Stimulated activated CD8-positive, alpha-beta memory T cell treated with anti-CD3 and anti-CD28 coated beads, Interleukin-2, amount 100 ng/mL, for 1 hour (primary cell): ENCODE measurements at regions not wholly inside any gene's neighbourhood (a gene's known extent, or its start where the extent isn't known, plus 50 kb on each side); places are given as distances from the start of the nearest gene placed in this dataset.
"Not testable (repeated sequence)": the region's sequence is repeated elsewhere in the genome, so short reads cannot be mapped to it uniquely, and the experiment has no call there.

Source experiments
- DNase-seq, 2 donors: peaks; one replicate each; pipeline ENCODE4 v3.0.0-alpha.2; 2020; ENCODE audit warnings: low read depth in 2 of 2

GRCh38 chr1:194710671-194711070 is 1524.3 kb upstream of the B3GALT2 start:
- DNase-seq, result no peak

DNA sequence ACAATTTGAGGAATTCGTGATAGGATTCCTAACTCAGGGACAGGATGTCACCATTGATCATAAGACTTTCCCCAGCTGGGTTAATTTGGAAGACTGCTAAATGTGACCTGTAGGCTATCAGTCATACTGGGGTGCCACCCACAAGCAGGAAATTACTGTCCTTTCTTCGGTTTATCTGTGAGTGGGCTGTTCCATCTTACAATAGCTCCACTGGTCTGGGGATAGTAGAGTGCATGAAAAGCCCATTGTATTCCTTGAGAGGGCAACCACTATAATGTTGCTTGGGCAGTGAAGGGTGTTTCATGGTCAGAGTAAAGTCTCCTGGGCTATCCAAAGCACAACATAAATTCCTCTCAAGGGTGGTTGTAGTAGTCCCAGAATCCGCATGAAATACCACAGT is 1523.0 kb upstream of the B3GALT2 start:
- DNase-seq, result no peak

- DNase-seq, result no peak
Measured at GRCh38 chr1:194707074-194707473, 1520.7 kb upstream of the B3GALT2 start.

DNA sequence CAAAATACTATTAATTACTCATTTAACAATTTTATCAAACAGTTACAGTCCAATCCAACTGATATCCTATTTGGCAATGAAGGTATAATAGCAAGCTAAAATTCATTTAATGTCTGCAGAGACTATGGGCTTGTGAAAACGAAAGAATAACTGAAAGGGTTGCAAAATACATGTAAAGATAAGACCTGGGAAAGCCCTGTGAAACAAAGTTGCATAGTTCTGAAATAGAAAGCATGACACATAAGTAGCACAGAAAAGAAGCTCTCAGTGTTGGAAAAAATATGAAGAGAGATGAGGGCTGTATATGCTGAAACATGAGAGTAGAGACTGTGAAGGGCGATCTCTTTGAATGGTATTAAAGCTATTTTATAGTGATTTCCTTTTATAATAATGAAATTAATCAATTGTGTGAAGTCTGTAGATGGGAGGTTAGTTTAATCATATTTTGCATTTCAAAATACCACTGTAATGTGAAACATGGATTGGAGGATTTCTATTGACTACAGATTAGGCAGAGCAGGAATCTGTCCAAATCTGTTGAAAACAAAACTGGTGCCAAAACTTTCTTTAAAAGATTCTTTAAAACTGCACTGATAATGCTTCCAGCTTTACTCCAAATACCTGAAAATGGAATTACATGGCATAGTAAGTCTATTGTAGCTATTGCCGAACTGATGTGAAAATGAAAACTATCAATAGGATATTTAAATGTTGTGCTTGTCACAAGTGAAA is 1518.9 kb upstream of the B3GALT2 start:
- DNase-seq, result no peak

GRCh38 chr1:194698908-194699318 is 1512.5 kb upstream of the B3GALT2 start:
- no peak for DNase-seq

GRCh38 chr1:194693244-194693643 is 1506.8 kb upstream of the B3GALT2 start:
- no peak for DNase-seq

- no peak for DNase-seq
Measured at GRCh38 chr1:194684636-194685035, 1498.2 kb upstream of the B3GALT2 start.

- no peak for DNase-seq
Measured at GRCh38 chr1:194658090-194658439, 1471.7 kb upstream of the B3GALT2 start.

DNA sequence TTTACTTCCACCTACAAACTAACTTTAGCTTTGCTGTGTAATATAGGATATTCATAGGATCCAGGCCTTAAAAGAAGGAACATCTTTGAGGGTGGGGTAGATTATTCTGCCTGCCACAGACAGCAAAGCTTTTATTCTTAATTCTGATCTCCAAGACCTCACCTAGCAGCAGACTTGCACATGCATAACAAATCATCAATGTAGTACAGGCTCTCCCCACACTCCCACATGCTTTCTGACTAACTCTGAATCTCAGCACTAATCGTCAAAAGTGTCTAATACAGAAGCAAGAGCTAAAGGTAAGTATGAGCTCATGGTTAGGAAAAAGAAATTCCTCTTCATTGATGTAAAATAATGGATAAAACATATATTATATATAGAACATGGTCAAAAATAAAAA is 1468.5 kb upstream of the B3GALT2 start:
- no peak for DNase-seq

- no peak for DNase-seq
Measured at GRCh38 chr1:194653385-194653784, 1467.0 kb upstream of the B3GALT2 start.

- no peak for DNase-seq
Measured at GRCh38 chr1:194647118-194647517, 1460.7 kb upstream of the B3GALT2 start.

DNA sequence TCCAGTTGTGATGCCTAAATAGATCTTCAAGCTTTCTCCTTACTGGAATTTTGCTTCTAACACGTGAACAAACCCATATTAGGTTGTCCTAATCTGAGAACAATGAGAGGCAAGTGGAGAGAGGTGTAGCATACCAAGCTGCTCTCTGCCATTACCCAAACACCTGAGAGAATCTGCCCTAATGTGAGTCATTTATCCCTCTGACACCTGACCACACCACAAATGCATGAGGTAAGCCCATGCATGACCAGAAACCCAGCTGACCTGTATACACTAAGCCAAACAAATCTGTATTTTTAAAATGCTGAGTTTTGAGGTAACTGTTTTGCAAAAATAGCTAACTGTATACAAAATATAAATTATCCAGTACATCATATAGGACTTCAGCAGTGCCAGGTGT is 1458.1 kb upstream of the B3GALT2 start:
- DNase-seq, result no peak

DNA sequence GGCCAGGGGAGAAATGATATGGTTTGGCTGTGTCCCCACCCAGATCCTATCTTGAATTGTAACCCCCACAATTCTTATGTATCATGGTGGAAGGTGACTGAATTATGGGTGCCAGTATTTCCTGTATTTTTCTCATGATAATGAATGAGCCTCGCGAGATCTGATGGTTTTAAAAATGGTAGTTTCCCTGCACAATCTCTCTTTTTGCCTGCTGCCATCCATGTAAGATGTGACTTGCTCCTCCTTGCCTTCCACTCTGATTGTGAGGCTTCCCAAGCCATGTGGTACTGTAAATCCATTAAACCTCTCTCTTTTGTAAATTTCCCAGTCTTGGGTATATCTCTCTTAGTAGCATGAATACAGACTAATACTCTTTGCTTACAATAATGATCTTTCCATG is 1453.9 kb upstream of the B3GALT2 start:
- no peak for DNase-seq

GRCh38 chr1:194629011-194629410 is 1442.6 kb upstream of the B3GALT2 start:
- DNase-seq, result no peak

- no peak for DNase-seq
Measured at GRCh38 chr1:194624833-194625232, 1438.4 kb upstream of the B3GALT2 start.

GRCh38 chr1:194618101-194618500 is 1431.7 kb upstream of the B3GALT2 start:
- no peak for DNase-seq

GRCh38 chr1:194617272-194617671 is 1430.9 kb upstream of the B3GALT2 start:
- DNase-seq, result not testable (repeated sequence)

DNA sequence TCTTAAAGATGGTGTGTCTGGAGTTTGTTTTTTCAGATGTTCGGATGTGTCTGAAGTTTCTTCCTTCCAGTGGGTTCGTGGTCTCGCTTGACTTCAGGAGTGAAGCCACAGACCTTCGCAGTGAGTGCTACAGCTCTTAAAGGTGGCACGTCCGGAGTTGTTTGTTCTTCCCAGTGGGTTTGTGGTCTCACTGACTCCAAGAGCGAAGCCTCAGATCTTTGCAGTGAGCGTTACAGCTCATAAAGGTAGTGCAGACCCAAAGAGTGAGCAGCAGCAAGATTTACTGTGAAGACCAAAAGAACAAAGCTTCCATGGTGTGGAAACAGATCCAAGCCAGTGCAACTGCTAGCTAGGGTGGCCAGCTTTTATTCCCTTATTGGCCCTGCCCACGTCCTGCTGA is 1430.4 kb upstream of the B3GALT2 start:
- no peak for DNase-seq

DNA sequence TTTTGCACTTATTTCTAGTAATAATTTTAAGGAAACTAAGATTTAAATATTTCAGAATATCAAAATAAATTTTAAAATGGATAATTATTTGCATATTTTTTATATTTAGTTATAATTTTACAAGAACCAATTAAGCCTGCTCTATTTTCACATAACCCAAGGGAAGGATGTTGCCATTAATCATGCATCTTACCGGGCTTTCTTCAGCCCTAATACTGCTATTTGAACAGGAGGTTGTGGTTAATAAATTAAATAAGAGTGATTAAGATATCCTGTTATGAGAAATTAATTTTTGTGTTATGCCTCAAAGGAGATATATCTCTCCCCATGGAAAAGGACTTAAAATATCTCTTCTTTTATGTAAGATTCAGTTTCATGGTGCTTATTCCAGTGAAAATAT is 1415.8 kb upstream of the B3GALT2 start:
- DNase-seq, result no peak

- DNase-seq, result no peak
Measured at GRCh38 chr1:194600716-194601115, 1414.3 kb upstream of the B3GALT2 start.

GRCh38 chr1:194598098-194598497 is 1411.7 kb upstream of the B3GALT2 start:
- no peak for DNase-seq

DNA sequence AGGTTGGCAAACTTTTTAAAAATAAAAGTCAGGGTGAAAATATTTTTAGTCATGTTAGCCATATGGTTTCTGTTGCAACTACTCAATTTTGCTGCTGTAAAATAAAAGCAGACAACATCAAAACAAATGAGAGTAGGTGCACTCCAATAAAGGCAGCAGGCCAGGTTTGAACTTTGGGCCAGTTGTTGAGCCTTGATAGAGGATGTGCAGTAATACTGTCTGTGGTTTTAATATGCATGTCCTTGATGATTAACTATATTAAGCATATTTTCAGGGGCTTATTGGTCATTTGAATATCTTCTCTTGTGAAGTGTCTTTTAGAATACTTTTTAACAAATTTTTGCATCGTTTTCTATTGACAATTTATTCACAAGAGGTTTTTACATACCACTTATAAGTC is 1399.9 kb upstream of the B3GALT2 start:
- no peak for DNase-seq

DNA sequence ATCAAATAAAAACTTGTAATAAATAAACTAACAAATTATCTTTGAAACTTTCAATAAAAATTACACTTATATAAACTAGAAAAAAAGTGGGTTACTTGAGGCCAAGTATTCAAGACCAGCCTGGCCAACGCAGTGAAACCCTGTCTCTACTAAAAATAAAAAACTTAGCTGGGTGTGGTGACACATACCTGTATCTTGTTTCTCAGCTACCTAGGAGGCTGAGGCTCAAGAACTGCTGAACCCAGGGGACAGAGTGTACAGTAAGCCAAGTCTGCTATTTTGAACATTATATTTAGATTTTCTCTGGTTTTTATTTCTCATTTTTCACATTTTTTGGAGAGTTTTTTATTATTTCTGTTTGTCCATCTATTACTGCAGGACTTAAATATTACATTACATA is 1397.6 kb upstream of the B3GALT2 start:
- no peak for DNase-seq

- DNase-seq, result no peak
Measured at GRCh38 chr1:194570476-194570875, 1384.1 kb upstream of the B3GALT2 start.
